ENCODE measurements at regions not wholly inside any gene's neighbourhood (a gene's known extent, or its start where the extent isn't known, plus 50 kb on each side); places are given as distances from the start of the nearest gene placed in this dataset.
"Not testable (repeated sequence)": the region's sequence is repeated elsewhere in the genome, so short reads cannot be mapped to it uniquely, and the experiment has no call there.

DNA sequence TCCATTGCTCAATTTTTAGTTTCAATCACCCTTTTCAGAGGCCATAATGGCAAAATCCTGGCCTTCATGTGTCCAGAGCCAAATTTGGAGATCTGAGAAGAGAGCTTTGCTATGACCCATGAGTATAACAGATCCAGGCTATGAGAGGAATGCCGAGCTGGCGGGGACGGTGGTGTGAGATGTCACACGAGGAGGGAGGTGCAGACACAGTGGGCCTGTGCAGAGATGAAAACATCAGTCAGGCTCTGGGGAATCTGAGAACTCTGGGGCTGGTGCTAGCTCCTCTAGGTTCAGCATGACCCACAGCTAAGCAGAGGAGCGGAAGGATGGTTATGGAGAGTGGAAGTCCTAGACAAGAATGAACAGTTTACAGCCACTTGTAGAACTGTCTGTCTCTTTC lies 398.3 kb upstream of the ATP10A start:
- TF ChIP-seq, protein P1, sequence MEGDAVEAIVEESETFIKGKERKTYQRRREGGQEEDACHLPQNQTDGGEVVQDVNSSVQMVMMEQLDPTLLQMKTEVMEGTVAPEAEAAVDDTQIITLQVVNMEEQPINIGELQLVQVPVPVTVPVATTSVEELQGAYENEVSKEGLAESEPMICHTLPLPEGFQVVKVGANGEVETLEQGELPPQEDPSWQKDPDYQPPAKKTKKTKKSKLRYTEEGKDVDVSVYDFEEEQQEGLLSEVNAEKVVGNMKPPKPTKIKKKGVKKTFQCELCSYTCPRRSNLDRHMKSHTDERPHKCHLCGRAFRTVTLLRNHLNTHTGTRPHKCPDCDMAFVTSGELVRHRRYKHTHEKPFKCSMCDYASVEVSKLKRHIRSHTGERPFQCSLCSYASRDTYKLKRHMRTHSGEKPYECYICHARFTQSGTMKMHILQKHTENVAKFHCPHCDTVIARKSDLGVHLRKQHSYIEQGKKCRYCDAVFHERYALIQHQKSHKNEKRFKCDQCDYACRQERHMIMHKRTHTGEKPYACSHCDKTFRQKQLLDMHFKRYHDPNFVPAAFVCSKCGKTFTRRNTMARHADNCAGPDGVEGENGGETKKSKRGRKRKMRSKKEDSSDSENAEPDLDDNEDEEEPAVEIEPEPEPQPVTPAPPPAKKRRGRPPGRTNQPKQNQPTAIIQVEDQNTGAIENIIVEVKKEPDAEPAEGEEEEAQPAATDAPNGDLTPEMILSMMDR (IDR thresholded peaks at IDR 0.05; ENCODE audit: poor library complexity, severe bottlenecking) = no peak
- no peak overlapping the region for H3K27ac ChIP-seq (ENCODE audit: poor library complexity, severe bottlenecking)
- H3K9me3 ChIP-seq (ENCODE audit: severe bottlenecking) = no peaks in the 10 kb centered on the region
- H3K27me3 ChIP-seq (ENCODE audit: insufficient read depth, poor library complexity, severe bottlenecking) = peaks cover 14% of the 10 kb centered on the region
- H3K36me3 ChIP-seq (ENCODE audit: low read depth) = no peaks in the 10 kb centered on the region
- no peak for ATAC-seq (ENCODE audit: low read depth)
- no peak for DNase-seq (ENCODE audit: low spot score)
- no peaks in the 10 kb centered on the region for H3K4me1 ChIP-seq (ENCODE audit: insufficient read depth, poor library complexity, severe bottlenecking)
- no peak overlapping the region for H3K4me3 ChIP-seq (ENCODE audit: severe bottlenecking)

DNA sequence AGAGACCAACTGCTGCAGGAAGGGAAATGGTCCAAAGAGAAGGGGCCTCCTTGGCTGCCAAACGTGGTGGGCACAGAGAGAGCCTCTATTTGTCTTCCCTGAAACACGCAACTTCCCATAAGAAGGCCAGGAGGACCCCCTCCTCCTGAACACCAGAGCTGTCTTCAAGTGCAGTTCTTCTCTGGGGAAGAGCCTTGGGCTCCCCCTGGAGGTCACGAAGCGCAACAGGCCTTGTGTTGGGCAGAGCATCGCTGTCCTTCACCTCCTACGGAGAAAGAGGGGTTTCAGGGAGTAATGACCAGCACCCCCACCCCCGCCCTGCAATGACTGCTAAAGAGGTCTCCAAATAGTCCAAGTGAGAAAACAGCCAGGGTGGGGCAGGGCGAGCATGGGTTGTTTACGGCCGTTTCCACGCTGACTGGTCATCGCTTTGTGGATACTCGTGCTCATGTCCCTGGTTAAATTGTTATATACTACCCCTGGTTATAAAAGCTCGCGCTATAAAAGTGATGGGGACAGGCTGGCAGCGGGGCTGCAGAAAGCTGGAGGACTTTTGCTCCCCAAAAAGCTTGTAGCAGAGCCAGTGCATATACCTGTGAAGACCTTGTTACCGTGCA lies 397.5 kb upstream of the ATP10A start:
- Histone ChIP-seq H3K27ac (ENCODE audit: poor library complexity, severe bottlenecking) (no peak overlapping the region), H3K36me3 (ENCODE audit: low read depth) (no peaks in the 10 kb centered on the region), H3K4me1 (ENCODE audit: insufficient read depth, poor library complexity, severe bottlenecking) (no peaks in the 10 kb centered on the region), H3K27me3 (ENCODE audit: insufficient read depth, poor library complexity, severe bottlenecking) (peaks cover 14% of the 10 kb centered on the region), H3K9me3 (ENCODE audit: severe bottlenecking) (no peaks in the 10 kb centered on the region), H3K4me3 (ENCODE audit: severe bottlenecking) (no peak overlapping the region)
- TF ChIP-seq, protein P1 (IDR thresholded peaks at IDR 0.05; ENCODE audit: poor library complexity, severe bottlenecking) = peak; percentile 96
- DNase-seq (ENCODE audit: low spot score) = no peak
- peak; percentile 70 for ATAC-seq (ENCODE audit: low read depth)

DNA sequence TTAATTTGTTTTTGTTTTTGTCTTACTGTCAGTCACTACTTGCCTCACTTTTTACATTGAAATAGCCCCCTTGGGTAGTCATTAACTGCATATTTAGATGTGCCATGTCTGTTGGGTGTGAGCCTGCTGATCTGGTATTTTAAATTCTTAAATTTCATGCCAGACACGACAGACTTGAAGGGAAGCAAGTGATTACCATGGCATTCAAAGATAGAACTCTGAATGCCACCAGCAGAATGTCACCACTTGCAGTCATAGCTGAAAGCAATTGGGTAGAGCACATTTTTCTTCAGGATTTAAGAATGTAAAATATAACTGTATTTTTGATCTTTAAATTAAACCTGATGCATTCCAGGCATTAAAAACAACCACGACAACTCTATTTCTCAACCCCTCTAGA lies 396.5 kb upstream of the ATP10A start:
- Histone ChIP-seq H3K36me3 (ENCODE audit: low read depth) (no peaks in the 10 kb centered on the region), H3K27ac (ENCODE audit: poor library complexity, severe bottlenecking) (no peak overlapping the region), H3K9me3 (ENCODE audit: severe bottlenecking) (no peaks in the 10 kb centered on the region), H3K4me3 (ENCODE audit: severe bottlenecking) (no peak overlapping the region), H3K4me1 (ENCODE audit: insufficient read depth, poor library complexity, severe bottlenecking) (no peaks in the 10 kb centered on the region), H3K27me3 (ENCODE audit: insufficient read depth, poor library complexity, severe bottlenecking) (peaks cover 14% of the 10 kb centered on the region)
- no peak for ATAC-seq (ENCODE audit: low read depth)
- TF ChIP-seq, protein P1 (IDR thresholded peaks at IDR 0.05; ENCODE audit: poor library complexity, severe bottlenecking) = no peak
- no peak for DNase-seq (ENCODE audit: low spot score)

DNA sequence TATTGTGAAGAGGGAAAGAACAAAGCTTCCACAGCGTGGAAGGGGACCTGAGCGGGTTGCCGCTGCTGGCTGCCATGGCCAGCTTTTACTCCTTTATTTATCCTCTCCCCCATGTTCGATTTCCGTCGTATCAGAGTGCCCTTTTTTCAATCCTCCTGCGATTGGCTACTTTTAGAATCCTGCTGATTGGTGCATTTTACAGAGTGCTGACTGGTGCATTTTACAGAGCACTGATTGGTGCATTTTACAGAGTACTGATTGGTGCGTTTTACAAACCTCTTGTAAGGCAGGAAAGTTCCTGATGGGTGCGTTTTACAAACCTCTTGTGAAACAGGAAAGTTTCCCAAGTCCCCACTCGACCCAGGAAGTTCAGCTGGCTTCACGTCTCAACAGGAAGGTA lies 381.7 kb upstream of the ATP10A start:
- not testable (repeated sequence) for H3K27me3 ChIP-seq (ENCODE audit: insufficient read depth, poor library complexity, severe bottlenecking); H3K4me1 ChIP-seq (ENCODE audit: insufficient read depth, poor library complexity, severe bottlenecking); H3K4me3 ChIP-seq (ENCODE audit: severe bottlenecking); ATAC-seq (ENCODE audit: low read depth); H3K27ac ChIP-seq (ENCODE audit: poor library complexity, severe bottlenecking); DNase-seq (ENCODE audit: low spot score); H3K36me3 ChIP-seq (ENCODE audit: low read depth); H3K9me3 ChIP-seq (ENCODE audit: severe bottlenecking)

DNA sequence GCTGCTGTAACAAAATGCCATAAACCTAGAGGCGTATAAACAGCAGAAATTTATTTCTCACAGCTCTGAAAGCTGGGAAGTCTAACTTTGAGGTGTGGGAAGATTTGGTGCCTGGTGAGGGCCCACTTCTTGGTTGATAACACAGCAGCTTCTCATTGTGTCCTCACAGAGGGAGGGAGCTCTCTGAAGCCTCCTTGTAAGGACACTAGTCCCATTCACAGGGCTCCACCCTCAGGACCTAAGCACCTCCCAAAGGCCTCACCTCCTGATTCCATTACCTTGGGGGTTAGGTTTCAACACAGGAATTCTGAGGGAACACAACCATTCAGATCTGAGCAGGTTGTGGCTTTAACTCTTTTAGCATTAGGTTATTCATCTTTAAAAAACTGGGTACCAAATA lies 380.3 kb upstream of the ATP10A start:
- peaks cover 1% of the 10 kb centered on the region for H3K9me3 ChIP-seq (ENCODE audit: severe bottlenecking)
- no peak overlapping the region for H3K27ac ChIP-seq (ENCODE audit: poor library complexity, severe bottlenecking)
- no peaks in the 10 kb centered on the region for H3K27me3 ChIP-seq (ENCODE audit: insufficient read depth, poor library complexity, severe bottlenecking)
- H3K4me3 ChIP-seq (ENCODE audit: severe bottlenecking) = no peak overlapping the region
- no peaks in the 10 kb centered on the region for H3K4me1 ChIP-seq (ENCODE audit: insufficient read depth, poor library complexity, severe bottlenecking)
- no peak for ATAC-seq (ENCODE audit: low read depth)
- no peaks in the 10 kb centered on the region for H3K36me3 ChIP-seq (ENCODE audit: low read depth)
- no peak for DNase-seq (ENCODE audit: low spot score)
- TF ChIP-seq, protein P1 (IDR thresholded peaks at IDR 0.05; ENCODE audit: poor library complexity, severe bottlenecking) = no peak

Data from RWPE2 (cell line).